GM12873 (cell line): ENCODE measurements at regions not wholly inside any gene's neighbourhood (a gene's known extent, or its start where the extent isn't known, plus 50 kb on each side); places are given as distances from the start of the nearest gene placed in this dataset.

Experiments
- TF ChIP-seq, protein P1 (sequence below): IDR thresholded peaks from 2 replicates; pipeline ENCODE4 v1.5.1; 2012; ENCODE audit warnings: low read depth, mild to moderate bottlenecking, moderate library complexity, low read length, control low read depth; ENCODE audit not compliant: insufficient read depth; ENCODE audit errors: missing control alignments

DNA sequence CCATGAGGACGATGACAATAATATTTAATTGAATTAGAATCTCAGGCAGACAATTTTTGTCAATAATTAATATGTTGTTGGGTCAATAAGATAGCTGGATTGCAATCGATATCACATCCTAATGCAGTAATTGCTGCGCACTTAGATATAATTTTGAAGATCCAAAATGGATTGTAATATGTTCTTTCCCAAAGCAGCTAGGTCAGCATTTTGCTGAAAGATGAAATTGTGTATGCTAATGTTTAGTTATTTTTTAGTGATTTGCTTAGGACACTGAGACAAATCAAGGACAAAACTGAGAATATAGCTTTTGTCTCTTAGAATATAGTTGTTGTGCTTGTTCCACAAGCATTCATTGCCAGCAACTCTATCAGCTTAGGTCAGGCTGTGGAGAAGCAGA lies 389.9 kb downstream of the MTRR start:
- TF ChIP-seq, protein P1, sequence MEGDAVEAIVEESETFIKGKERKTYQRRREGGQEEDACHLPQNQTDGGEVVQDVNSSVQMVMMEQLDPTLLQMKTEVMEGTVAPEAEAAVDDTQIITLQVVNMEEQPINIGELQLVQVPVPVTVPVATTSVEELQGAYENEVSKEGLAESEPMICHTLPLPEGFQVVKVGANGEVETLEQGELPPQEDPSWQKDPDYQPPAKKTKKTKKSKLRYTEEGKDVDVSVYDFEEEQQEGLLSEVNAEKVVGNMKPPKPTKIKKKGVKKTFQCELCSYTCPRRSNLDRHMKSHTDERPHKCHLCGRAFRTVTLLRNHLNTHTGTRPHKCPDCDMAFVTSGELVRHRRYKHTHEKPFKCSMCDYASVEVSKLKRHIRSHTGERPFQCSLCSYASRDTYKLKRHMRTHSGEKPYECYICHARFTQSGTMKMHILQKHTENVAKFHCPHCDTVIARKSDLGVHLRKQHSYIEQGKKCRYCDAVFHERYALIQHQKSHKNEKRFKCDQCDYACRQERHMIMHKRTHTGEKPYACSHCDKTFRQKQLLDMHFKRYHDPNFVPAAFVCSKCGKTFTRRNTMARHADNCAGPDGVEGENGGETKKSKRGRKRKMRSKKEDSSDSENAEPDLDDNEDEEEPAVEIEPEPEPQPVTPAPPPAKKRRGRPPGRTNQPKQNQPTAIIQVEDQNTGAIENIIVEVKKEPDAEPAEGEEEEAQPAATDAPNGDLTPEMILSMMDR: no peak

DNA sequence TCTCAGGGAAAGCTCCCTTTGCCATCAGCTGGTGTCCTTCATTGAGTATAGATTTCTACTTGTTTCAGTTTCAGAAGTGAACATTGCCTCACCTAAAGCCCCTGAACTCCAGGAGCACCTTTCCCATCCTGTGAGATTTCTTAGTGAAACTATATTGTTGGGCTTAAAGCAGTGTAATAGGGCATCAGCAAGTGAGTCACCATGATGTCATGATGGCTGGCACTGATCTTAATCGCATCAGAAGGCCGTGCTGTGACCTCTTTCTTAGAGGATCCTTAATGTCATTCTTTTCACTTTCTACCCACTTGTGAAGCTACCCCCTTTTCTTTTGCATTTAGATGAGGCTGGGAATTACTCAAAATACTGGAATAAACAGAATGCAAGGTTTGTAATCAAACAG lies 401.3 kb downstream of the MTRR start:
- TF ChIP-seq, protein P1: no peak

DNA sequence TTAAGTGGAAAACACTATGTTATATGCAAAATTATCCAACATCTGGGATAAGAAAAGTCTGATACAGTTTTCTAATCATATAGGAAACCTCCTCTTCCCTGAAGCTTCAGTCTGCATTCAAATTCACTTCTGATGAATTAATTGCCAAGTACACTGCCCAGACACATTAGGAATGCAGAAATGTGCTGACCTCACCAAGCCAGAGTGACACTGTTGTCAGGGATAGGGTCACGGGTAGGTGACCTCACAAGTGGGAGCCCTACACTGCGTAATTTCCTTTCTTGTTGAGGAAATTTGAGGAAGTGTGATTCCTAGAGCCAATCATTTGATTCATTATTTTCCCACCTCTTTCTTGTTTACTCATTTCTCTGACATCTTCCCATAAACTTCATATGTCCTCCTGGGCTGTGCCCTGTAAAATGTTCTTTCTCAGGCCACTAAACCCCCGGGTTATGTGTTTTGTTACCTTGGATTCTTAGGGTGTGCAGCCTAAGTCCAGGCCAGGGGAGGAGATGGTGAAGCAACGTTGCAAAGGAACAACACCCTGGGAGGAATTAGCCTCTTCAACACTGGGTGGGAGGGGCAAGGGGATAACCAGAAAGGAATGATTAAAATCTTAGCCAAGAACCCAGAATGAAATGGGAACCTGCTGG lies 411.9 kb downstream of the MTRR start:
- TF ChIP-seq, protein P1: no peak

- TF ChIP-seq, protein P1: no peak
Observed at GRCh38 chr5:8288334-8288733, 419.4 kb downstream of the MTRR start.

GRCh38 chr5:8288897-8289516 lies 420.1 kb downstream of the MTRR start:
- TF ChIP-seq, protein P1: no peak

- TF ChIP-seq, protein P1: no peak
Observed at GRCh38 chr5:8289779-8290178, 420.8 kb downstream of the MTRR start.

- TF ChIP-seq, protein P1: no peak
Observed at GRCh38 chr5:8290721-8291120, 421.8 kb downstream of the MTRR start.
